Astrocyte (in vitro differentiated cells and primary cell): ENCODE measurements at regions not wholly inside any gene's neighbourhood (a gene's known extent, or its start where the extent isn't known, plus 50 kb on each side); places are given as distances from the start of the nearest gene placed in this dataset.

ENCODE experiments used
- DNase-seq: peaks from one replicate; pipeline ENCODE4 v3.0.0-alpha.2; 2010; ENCODE audit warnings: low read depth
- FAIRE-seq: peaks from 2 replicates; lab custom pipeline; 2011; peaks lifted over from hg19 to GRCh38; lab: Jason Lieb, UNC
- H2AFZ ChIP-seq: 2 replicates; pipeline ENCODE4 v1.6.0; 2012; ENCODE audit warnings: low read depth, low read length, inconsistent platforms
- H3K27ac ChIP-seq: 2 replicates; pipeline ENCODE4 v1.5.1; 2011; ENCODE audit warnings: low read depth, low read length, inconsistent platforms
- H3K27me3 ChIP-seq: 2 replicates; pipeline ENCODE4 v1.6.0; 2011; ENCODE audit warnings: low read length, inconsistent platforms; ENCODE audit not compliant: insufficient read depth
- H3K36me3 ChIP-seq: 2 replicates; pipeline ENCODE4 v1.5.1; 2011; ENCODE audit warnings: low read length, inconsistent platforms; ENCODE audit not compliant: insufficient read depth
- H3K4me1 ChIP-seq: 2 replicates; pipeline ENCODE4 v1.5.1; 2011; ENCODE audit warnings: low read length, inconsistent platforms; ENCODE audit not compliant: insufficient read depth
- H3K4me2 ChIP-seq: 2 replicates; pipeline ENCODE4 v1.6.0; 2012; ENCODE audit warnings: low read length, inconsistent platforms
- H3K4me3 ChIP-seq: 2 replicates; pipeline ENCODE4 v1.5.1; 2011; ENCODE audit warnings: low read depth, mild to moderate bottlenecking, low read length, inconsistent platforms; ENCODE audit not compliant: insufficient read depth
- H3K79me2 ChIP-seq: 2 replicates; pipeline ENCODE4 v1.6.0; 2012; ENCODE audit warnings: mild to moderate bottlenecking, low read length, inconsistent platforms; ENCODE audit not compliant: insufficient read depth
- H3K9ac ChIP-seq: 2 replicates; pipeline ENCODE4 v1.6.0; 2012; ENCODE audit warnings: mild to moderate bottlenecking, low read length, inconsistent platforms
- H3K9me3 ChIP-seq: 2 replicates; pipeline ENCODE4 v1.5.1; 2012; ENCODE audit warnings: low read depth, mild to moderate bottlenecking, low read length, inconsistent platforms; ENCODE audit not compliant: insufficient read depth
- H4K20me1 ChIP-seq: 2 replicates; pipeline ENCODE4 v1.6.0; 2012; ENCODE audit warnings: low read length, inconsistent platforms; ENCODE audit not compliant: insufficient read depth
- H3K27ac Mint-ChIP-seq: one replicate; pipeline ENCODE4 v1.8.0; 2021; ENCODE audit warnings: mild to moderate bottlenecking, mixed read lengths; ENCODE audit not compliant: unreplicated experiment
- H3K27me3 Mint-ChIP-seq: one replicate; pipeline ENCODE4 v1.8.0; 2021; ENCODE audit warnings: low read depth, mixed read lengths; ENCODE audit not compliant: unreplicated experiment
- H3K36me3 Mint-ChIP-seq: one replicate; pipeline ENCODE4 v1.8.0; 2021; ENCODE audit warnings: low read depth, mixed read lengths; ENCODE audit not compliant: unreplicated experiment
- H3K4me1 Mint-ChIP-seq: one replicate; pipeline ENCODE4 v1.8.0; 2021; ENCODE audit warnings: low read depth, mixed read lengths; ENCODE audit not compliant: unreplicated experiment
- H3K4me3 Mint-ChIP-seq: one replicate; pipeline ENCODE4 v1.8.0; 2021; ENCODE audit warnings: mild to moderate bottlenecking, moderate library complexity, mixed read lengths; ENCODE audit not compliant: unreplicated experiment
- H3K9me3 Mint-ChIP-seq: one replicate; pipeline ENCODE4 v1.8.0; 2021; ENCODE audit warnings: mild to moderate bottlenecking, mixed read lengths; ENCODE audit not compliant: unreplicated experiment
- EZH2 ChIP-seq: IDR thresholded peaks from 2 replicates; pipeline ENCODE4 v1.6.1; 2012; ENCODE audit warnings: mild to moderate bottlenecking, low read length, inconsistent platforms; ENCODE audit not compliant: insufficient read depth
- TF ChIP-seq, protein P1 (sequence below): IDR thresholded peaks from 2 replicates; pipeline ENCODE4 v1.5.1; 2011; ENCODE audit warnings: low read depth, mild to moderate bottlenecking, inconsistent platforms, low read length, moderate library complexity; ENCODE audit not compliant: insufficient read depth

DNA sequence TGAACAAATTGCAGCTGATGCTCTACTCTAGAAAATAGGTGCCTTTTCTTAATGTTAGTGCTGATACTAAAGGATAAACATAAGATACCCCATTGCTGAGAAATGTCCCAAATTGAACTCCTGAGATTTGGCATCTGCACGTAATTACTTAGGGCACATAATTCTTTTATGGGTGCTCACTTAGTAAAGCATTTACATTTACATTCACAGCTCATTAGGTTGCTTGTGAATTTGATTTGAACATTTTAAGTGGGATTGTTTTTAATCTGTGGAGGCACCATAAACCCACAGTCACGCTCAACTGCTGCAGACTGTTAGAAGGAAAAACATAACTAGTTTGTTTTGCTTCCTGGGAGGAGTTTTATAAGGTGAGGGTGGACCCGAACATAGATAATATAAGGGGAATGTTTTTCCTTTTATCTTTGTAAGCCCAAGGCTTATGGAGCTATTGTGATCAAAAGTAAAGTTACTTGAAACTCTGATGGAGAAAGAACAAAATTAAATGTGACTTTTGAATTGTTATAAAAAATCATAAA lies 560.8 kb downstream of the REEP3 start:
- Histone ChIP-seq H3K4me2 (no peak overlapping the region), H3K27me3 (no peaks in the 10 kb centered on the region), H3K36me3 (no peaks in the 10 kb centered on the region), H2AFZ (no peak overlapping the region), H3K9ac (no peak overlapping the region), H3K4me1 (no peaks in the 10 kb centered on the region), H3K79me2 (no peaks in the 10 kb centered on the region), H3K27ac (no peak overlapping the region), H4K20me1 (no peaks in the 10 kb centered on the region), H3K9me3 (no peaks in the 10 kb centered on the region), H3K4me3 (no peak overlapping the region)
- Mint-ChIP-seq H3K27me3 (peaks cover 7% of the 10 kb centered on the region), H3K4me1 (peaks cover 5% of the 10 kb centered on the region), H3K27ac (no peak overlapping the region), H3K4me3 (no peak overlapping the region), H3K36me3 (no peaks in the 10 kb centered on the region), H3K9me3 (no peaks in the 10 kb centered on the region)
- TF ChIP-seq, protein P1, sequence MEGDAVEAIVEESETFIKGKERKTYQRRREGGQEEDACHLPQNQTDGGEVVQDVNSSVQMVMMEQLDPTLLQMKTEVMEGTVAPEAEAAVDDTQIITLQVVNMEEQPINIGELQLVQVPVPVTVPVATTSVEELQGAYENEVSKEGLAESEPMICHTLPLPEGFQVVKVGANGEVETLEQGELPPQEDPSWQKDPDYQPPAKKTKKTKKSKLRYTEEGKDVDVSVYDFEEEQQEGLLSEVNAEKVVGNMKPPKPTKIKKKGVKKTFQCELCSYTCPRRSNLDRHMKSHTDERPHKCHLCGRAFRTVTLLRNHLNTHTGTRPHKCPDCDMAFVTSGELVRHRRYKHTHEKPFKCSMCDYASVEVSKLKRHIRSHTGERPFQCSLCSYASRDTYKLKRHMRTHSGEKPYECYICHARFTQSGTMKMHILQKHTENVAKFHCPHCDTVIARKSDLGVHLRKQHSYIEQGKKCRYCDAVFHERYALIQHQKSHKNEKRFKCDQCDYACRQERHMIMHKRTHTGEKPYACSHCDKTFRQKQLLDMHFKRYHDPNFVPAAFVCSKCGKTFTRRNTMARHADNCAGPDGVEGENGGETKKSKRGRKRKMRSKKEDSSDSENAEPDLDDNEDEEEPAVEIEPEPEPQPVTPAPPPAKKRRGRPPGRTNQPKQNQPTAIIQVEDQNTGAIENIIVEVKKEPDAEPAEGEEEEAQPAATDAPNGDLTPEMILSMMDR, result no peak
- TF ChIP-seq EZH2, result no peak
- FAIRE-seq, result no peak
- no peak for DNase-seq

DNA sequence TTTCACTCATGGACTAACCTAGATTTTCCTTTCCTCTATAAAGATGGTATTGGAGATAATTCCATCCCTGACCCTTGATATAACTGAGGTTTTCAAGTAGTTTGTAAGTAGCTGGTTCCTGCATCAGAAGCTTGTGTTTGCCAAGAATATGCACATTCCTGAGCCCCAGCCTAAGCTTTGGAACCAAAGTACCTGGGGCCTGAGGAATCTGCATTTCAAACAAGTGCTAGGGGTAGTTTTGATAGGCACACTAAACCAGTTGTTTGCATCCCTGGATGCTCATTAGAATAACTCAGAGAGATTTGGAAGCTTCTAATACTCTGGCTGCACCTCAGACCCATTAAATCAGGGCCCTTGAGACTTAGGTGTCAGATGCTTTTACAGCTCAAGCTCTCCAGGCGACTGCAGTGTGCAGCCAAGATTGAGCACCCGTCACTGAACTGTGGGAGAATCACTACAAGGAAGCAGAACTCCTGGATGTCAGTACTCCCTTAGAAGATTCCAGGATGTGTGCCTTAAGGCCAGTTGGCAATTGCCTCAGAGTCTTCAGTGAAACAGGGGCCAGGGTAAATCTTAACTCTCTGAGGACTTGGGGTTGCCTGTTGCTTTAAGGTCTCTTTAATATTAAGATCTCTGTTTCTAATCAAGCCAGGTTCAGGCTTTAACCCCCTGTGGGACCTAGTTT lies 565.0 kb downstream of the REEP3 start:
- Mint-ChIP-seq H3K9me3 (no peaks in the 10 kb centered on the region), H3K4me3 (no peak overlapping the region), H3K36me3 (no peaks in the 10 kb centered on the region), H3K27ac (no peak overlapping the region), H3K27me3 (peaks cover 8% of the 10 kb centered on the region), H3K4me1 (no peaks in the 10 kb centered on the region)
- H3K79me2 ChIP-seq, result no peaks in the 10 kb centered on the region
- H3K9me3 ChIP-seq, result no peaks in the 10 kb centered on the region
- H3K27ac ChIP-seq, result no peak overlapping the region
- H3K4me2 ChIP-seq, result no peak overlapping the region
- H3K36me3 ChIP-seq, result no peaks in the 10 kb centered on the region
- no peaks in the 10 kb centered on the region for H4K20me1 ChIP-seq
- no peak overlapping the region for H3K9ac ChIP-seq
- TF ChIP-seq EZH2, result no peak
- TF ChIP-seq, protein P1, result no peak
- H3K27me3 ChIP-seq, result no peaks in the 10 kb centered on the region
- no peaks in the 10 kb centered on the region for H3K4me1 ChIP-seq
- no peak for FAIRE-seq
- H3K4me3 ChIP-seq, result no peak overlapping the region
- no peak overlapping the region for H2AFZ ChIP-seq
- DNase-seq, result no peak

DNA sequence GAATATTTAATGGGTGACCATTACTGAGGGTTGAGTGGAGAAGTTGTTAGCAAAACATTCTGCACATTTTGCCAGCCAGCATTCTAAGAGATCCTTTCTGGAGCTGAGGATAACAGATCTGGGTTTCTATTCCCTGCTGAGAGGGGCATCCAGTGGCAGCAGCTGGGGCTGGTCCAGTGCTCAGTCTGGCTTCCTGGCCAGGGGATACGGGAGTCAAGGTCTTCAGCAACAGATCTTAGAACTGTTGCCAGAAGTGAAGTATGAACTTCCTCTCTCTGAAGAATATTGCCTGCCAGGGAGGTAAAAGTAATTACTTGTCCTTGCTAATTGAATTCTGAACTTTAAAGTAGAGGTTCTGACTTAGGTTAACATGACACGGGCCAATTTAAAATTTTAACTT lies 568.4 kb downstream of the REEP3 start:
- H3K27me3 ChIP-seq, result no peaks in the 10 kb centered on the region
- H3K9me3 Mint-ChIP-seq, result no peaks in the 10 kb centered on the region
- H3K9me3 ChIP-seq, result no peaks in the 10 kb centered on the region
- DNase-seq (no peak), FAIRE-seq (no peak)
- no peaks in the 10 kb centered on the region for H3K4me1 ChIP-seq
- H2AFZ ChIP-seq, result no peak overlapping the region
- H3K27ac ChIP-seq, result no peak overlapping the region
- H3K27ac Mint-ChIP-seq, result no peak overlapping the region
- H3K4me2 ChIP-seq, result no peak overlapping the region
- no peak overlapping the region for H3K4me3 ChIP-seq
- H3K4me1 Mint-ChIP-seq, result peaks cover 5% of the 10 kb centered on the region
- H3K4me3 Mint-ChIP-seq, result no peak overlapping the region
- no peaks in the 10 kb centered on the region for H3K79me2 ChIP-seq
- H4K20me1 ChIP-seq, result no peaks in the 10 kb centered on the region
- TF ChIP-seq, protein P1, result no peak
- no peak for TF ChIP-seq EZH2
- H3K36me3 ChIP-seq, result no peaks in the 10 kb centered on the region
- peaks cover 8% of the 10 kb centered on the region for H3K27me3 Mint-ChIP-seq
- H3K36me3 Mint-ChIP-seq, result no peaks in the 10 kb centered on the region
- H3K9ac ChIP-seq, result no peak overlapping the region
